ENCODE measurements at regions not wholly inside any gene's neighbourhood (a gene's known extent, or its start where the extent isn't known, plus 50 kb on each side); places are given as distances from the start of the nearest gene placed in this dataset.

GRCh38 chr22:23388517-23388890 lies 191.6 kb downstream of the IGLL1 start:
- Mint-ChIP-seq H3K27me3 (peaks cover 2% of the 10 kb centered on the region), H3K4me1 (ENCODE audit: low read depth) (peaks cover 7% of the 10 kb centered on the region), H3K9me3 (no peaks in the 10 kb centered on the region), H3K27ac (no peak overlapping the region), H3K36me3 (ENCODE audit: low read depth) (no peaks in the 10 kb centered on the region), H3K4me3 (no peak overlapping the region)
- intact Hi-C loops (cut with micrococcal nuclease): loop anchor here (10.0 kb wide), 1 partner anchor 214 kb away; no protein-coding TSS in a partner anchor

- no peak overlapping the region for H3K4me3 Mint-ChIP-seq
- intact Hi-C loops (cut with micrococcal nuclease): loop anchor here (10.0 kb wide), 1 partner anchor 213 kb away; no protein-coding TSS in a partner anchor
- H3K27me3 Mint-ChIP-seq: peaks cover 3% of the 10 kb centered on the region
- no peaks in the 10 kb centered on the region for H3K9me3 Mint-ChIP-seq
- no peaks in the 10 kb centered on the region for H3K36me3 Mint-ChIP-seq (ENCODE audit: low read depth)
- no peak overlapping the region for H3K27ac Mint-ChIP-seq
- peaks cover 9% of the 10 kb centered on the region for H3K4me1 Mint-ChIP-seq (ENCODE audit: low read depth)
These were observed 192.1 kb downstream of the IGLL1 start for GRCh38 chr22:23387827-23388516.

- peaks cover 3% of the 10 kb centered on the region for H3K27me3 Mint-ChIP-seq
- no peaks in the 10 kb centered on the region for H3K36me3 Mint-ChIP-seq (ENCODE audit: low read depth)
- no peaks in the 10 kb centered on the region for H3K9me3 Mint-ChIP-seq
- no peak overlapping the region for H3K4me3 Mint-ChIP-seq
- peaks cover 9% of the 10 kb centered on the region for H3K4me1 Mint-ChIP-seq (ENCODE audit: low read depth)
- intact Hi-C loops (cut with micrococcal nuclease): loop anchor here (1.0 to 10.0 kb wide), 2 partner anchors 72 to 212 kb away; no protein-coding TSS in a partner anchor
- no peak overlapping the region for H3K27ac Mint-ChIP-seq
These were observed 193.1 kb downstream of the IGLL1 start for GRCh38 chr22:23386822-23387580.

- intact Hi-C loops (cut with micrococcal nuclease): loop anchor here (1.0 to 10.0 kb wide), 2 partner anchors 71 to 211 kb away; no protein-coding TSS in a partner anchor
- Mint-ChIP-seq H3K4me1 (ENCODE audit: low read depth) (peaks cover 9% of the 10 kb centered on the region), H3K27ac (no peak overlapping the region), H3K9me3 (no peaks in the 10 kb centered on the region), H3K27me3 (peaks cover 3% of the 10 kb centered on the region), H3K4me3 (no peak overlapping the region), H3K36me3 (ENCODE audit: low read depth) (no peaks in the 10 kb centered on the region)
These were observed 194.1 kb downstream of the IGLL1 start for GRCh38 chr22:23385678-23386631.

- H3K27me3 Mint-ChIP-seq: peaks cover 3% of the 10 kb centered on the region
- no peaks in the 10 kb centered on the region for H3K36me3 Mint-ChIP-seq (ENCODE audit: low read depth)
- no peak overlapping the region for H3K4me3 Mint-ChIP-seq
- no peak overlapping the region for H3K27ac Mint-ChIP-seq
- intact Hi-C loops (cut with micrococcal nuclease): loop anchor here (10.0 kb wide), 1 partner anchor 210 kb away; no protein-coding TSS in a partner anchor
- H3K9me3 Mint-ChIP-seq: no peaks in the 10 kb centered on the region
- peaks cover 9% of the 10 kb centered on the region for H3K4me1 Mint-ChIP-seq (ENCODE audit: low read depth)
These were observed 195.0 kb downstream of the IGLL1 start for GRCh38 chr22:23384923-23385677.

- peaks cover 3% of the 10 kb centered on the region for H3K27me3 Mint-ChIP-seq
These were observed 195.7 kb downstream of the IGLL1 start for GRCh38 chr22:23384431-23384830.

GRCh38 chr22:23383491-23384361 lies 196.4 kb downstream of the IGLL1 start:
- Mint-ChIP-seq H3K4me1 (ENCODE audit: low read depth) (peaks cover 9% of the 10 kb centered on the region), H3K9me3 (no peaks in the 10 kb centered on the region), H3K27me3 (peaks cover 3% of the 10 kb centered on the region), H3K36me3 (ENCODE audit: low read depth) (no peaks in the 10 kb centered on the region), H3K27ac (no peak overlapping the region), H3K4me3 (no peak overlapping the region)
- intact Hi-C loops (cut with micrococcal nuclease): loop anchor here (10.0 kb wide), 1 partner anchor 209 kb away; no protein-coding TSS in a partner anchor

More at GRCh38 chr22:23384431-23384830, 195.7 kb downstream of the IGLL1 start:
- no peak overlapping the region for H3K4me3 Mint-ChIP-seq
- H3K36me3 Mint-ChIP-seq (ENCODE audit: low read depth): no peaks in the 10 kb centered on the region
- intact Hi-C loops (cut with micrococcal nuclease): loop anchor here (10.0 kb wide), 1 partner anchor 210 kb away; no protein-coding TSS in a partner anchor
- peaks cover 9% of the 10 kb centered on the region for H3K4me1 Mint-ChIP-seq (ENCODE audit: low read depth)
- no peak overlapping the region for H3K27ac Mint-ChIP-seq
- H3K9me3 Mint-ChIP-seq: no peaks in the 10 kb centered on the region

- intact Hi-C loops (cut with micrococcal nuclease): loop anchor here (10.0 kb wide), 1 partner anchor 208 kb away; no protein-coding TSS in a partner anchor
- Mint-ChIP-seq H3K36me3 (ENCODE audit: low read depth) (no peaks in the 10 kb centered on the region), H3K9me3 (no peaks in the 10 kb centered on the region), H3K27me3 (peaks cover 3% of the 10 kb centered on the region), H3K4me1 (ENCODE audit: low read depth) (peaks cover 9% of the 10 kb centered on the region), H3K4me3 (no peak overlapping the region), H3K27ac (no peak overlapping the region)
These were observed 197.5 kb downstream of the IGLL1 start for GRCh38 chr22:23382428-23383218.

DNA sequence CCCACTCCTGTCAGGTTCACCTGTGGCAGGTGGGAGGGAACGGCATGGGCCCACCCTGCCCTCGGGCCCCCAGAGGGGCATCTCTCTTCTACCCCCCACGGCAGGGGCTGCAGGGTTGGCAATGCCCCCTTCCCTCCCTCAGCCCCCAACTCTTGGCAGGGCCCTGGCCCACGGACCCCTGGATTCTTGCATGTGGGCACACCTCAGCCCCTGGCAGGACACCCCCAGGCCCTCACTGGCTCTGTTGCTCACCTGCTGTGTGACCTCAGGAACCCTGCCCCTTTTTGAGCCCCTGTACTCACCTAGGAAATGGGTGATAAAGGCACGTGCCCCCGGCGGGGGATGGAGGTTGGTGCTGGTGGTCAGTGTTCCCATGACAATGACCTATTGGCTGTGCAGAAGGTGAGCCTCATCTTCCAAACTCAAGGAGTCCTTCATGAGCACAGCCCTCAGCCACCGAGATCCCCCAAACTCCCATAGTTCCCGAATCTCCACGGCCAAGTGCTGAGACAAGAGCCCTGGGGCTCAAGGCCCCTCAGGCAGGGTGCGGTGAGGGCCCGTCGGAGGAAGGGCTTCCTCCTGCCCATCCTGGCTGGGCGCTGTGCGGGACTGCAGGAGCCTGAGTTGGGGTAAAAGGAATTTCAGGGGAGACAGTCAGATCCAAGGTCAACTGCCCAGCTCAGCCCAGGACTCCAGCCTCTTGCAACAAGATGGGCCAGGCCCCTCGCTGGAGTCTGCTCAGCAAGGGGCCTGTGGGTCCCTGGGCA lies 198.2 kb downstream of the IGLL1 start:
- Mint-ChIP-seq H3K4me1 (ENCODE audit: low read depth) (peaks cover 9% of the 10 kb centered on the region), H3K27ac (no peak overlapping the region), H3K9me3 (no peaks in the 10 kb centered on the region), H3K27me3 (peaks cover 3% of the 10 kb centered on the region), H3K4me3 (no peak overlapping the region), H3K36me3 (ENCODE audit: low read depth) (no peaks in the 10 kb centered on the region)
- intact Hi-C loops (cut with micrococcal nuclease): loop anchor here (10.0 kb wide), 1 partner anchor 207 kb away; no protein-coding TSS in a partner anchor

DNA sequence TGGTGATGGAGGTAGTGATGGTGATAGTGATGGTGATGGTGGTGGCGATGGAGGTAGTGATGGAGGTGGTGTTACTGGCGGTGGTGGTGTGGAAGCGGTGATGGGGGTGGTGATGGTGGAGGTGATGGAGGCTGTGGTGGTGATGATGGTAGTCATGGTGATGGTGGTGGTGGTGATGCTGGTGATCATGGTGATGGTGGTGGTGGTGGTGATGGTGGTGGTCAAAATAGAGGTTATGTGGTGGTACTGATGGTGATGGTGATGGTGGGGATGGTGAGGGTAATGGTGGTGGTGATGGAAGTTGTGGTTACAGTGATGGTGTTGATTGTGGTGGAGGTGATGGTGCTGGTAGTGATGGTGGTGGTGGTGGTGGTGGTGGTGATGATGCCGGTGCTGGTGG lies 199.2 kb downstream of the IGLL1 start:
- intact Hi-C loops (cut with micrococcal nuclease): loop anchor here (10.0 kb wide), 1 partner anchor 206 kb away; no protein-coding TSS in a partner anchor
- Mint-ChIP-seq H3K27me3 (peaks cover 3% of the 10 kb centered on the region), H3K4me3 (no peak overlapping the region), H3K36me3 (ENCODE audit: low read depth) (no peaks in the 10 kb centered on the region), H3K27ac (no peak overlapping the region), H3K4me1 (ENCODE audit: low read depth) (peaks cover 9% of the 10 kb centered on the region), H3K9me3 (no peaks in the 10 kb centered on the region)

GRCh38 chr22:23380230-23380573 lies 199.9 kb downstream of the IGLL1 start:
- Mint-ChIP-seq H3K36me3 (ENCODE audit: low read depth) (no peaks in the 10 kb centered on the region), H3K27ac (no peak overlapping the region), H3K4me1 (ENCODE audit: low read depth) (peaks cover 9% of the 10 kb centered on the region), H3K9me3 (no peaks in the 10 kb centered on the region), H3K4me3 (no peak overlapping the region), H3K27me3 (peaks cover 1% of the 10 kb centered on the region)
- intact Hi-C loops (cut with micrococcal nuclease): loop anchor here (10.0 kb wide), 1 partner anchor 205 kb away; no protein-coding TSS in a partner anchor

All from dendritic cell treated with granulocyte-macrophage colony-stimulating factor and Interleukin-4, amounts not matched to agents 40 ng/mL and 50 ng/mL, for 4 days (primary cell).